ENCODE measurements at regions not wholly inside any gene's neighbourhood (a gene's known extent, or its start where the extent isn't known, plus 50 kb on each side); places are given as distances from the start of the nearest gene placed in this dataset.

- Mint-ChIP-seq H3K9me3 (no peaks in the 10 kb centered on the region), H3K27me3 (no peaks in the 10 kb centered on the region), H3K36me3 (no peaks in the 10 kb centered on the region), H3K4me3 (no peak overlapping the region), H3K4me1 (ENCODE audit: unreplicated experiment) (peaks cover 9% of the 10 kb centered on the region), H3K27ac (no peak overlapping the region)
- TF ChIP-seq CTCF (conservative IDR thresholded peaks at IDR 0.05): no peak
- no peak for DNase-seq (ENCODE audit: extremely low spot score, unreplicated experiment)
These were observed 210.7 kb upstream of the RGMA start for GRCh38 chr15:93299675-93300074.

GRCh38 chr15:93298901-93299300, 209.9 kb upstream of the RGMA start:
- H3K27ac Mint-ChIP-seq: no peak overlapping the region
- DNase-seq (ENCODE audit: extremely low spot score, unreplicated experiment): no peak
- H3K27me3 Mint-ChIP-seq: no peaks in the 10 kb centered on the region
- H3K4me3 Mint-ChIP-seq: no peak overlapping the region
- no peaks in the 10 kb centered on the region for H3K36me3 Mint-ChIP-seq
- H3K9me3 Mint-ChIP-seq: no peaks in the 10 kb centered on the region
- H3K4me1 Mint-ChIP-seq (ENCODE audit: unreplicated experiment): peaks cover 9% of the 10 kb centered on the region
- no peak for TF ChIP-seq CTCF (conservative IDR thresholded peaks at IDR 0.05)

GRCh38 chr15:93296759-93297500, 207.9 kb upstream of the RGMA start:
- Mint-ChIP-seq H3K27ac (no peak overlapping the region), H3K4me3 (no peak overlapping the region), H3K9me3 (no peaks in the 10 kb centered on the region), H3K36me3 (no peaks in the 10 kb centered on the region), H3K27me3 (no peaks in the 10 kb centered on the region), H3K4me1 (ENCODE audit: unreplicated experiment) (peaks cover 9% of the 10 kb centered on the region)
- no peak for DNase-seq (ENCODE audit: extremely low spot score, unreplicated experiment)
- TF ChIP-seq CTCF (conservative IDR thresholded peaks at IDR 0.05): no peak

GRCh38 chr15:93294896-93295295, 205.9 kb upstream of the RGMA start:
- no peak overlapping the region for H3K27ac Mint-ChIP-seq
- H3K36me3 Mint-ChIP-seq: no peaks in the 10 kb centered on the region
- H3K4me3 Mint-ChIP-seq: no peak overlapping the region
- peaks cover 3% of the 10 kb centered on the region for H3K27me3 Mint-ChIP-seq
- no peak for DNase-seq (ENCODE audit: extremely low spot score, unreplicated experiment)
- no peaks in the 10 kb centered on the region for H3K9me3 Mint-ChIP-seq
- peaks cover 6% of the 10 kb centered on the region for H3K4me1 Mint-ChIP-seq (ENCODE audit: unreplicated experiment)
- no peak for TF ChIP-seq CTCF (conservative IDR thresholded peaks at IDR 0.05)

GRCh38 chr15:93294066-93294465, 205.1 kb upstream of the RGMA start:
- H3K36me3 Mint-ChIP-seq: no peaks in the 10 kb centered on the region
- H3K4me3 Mint-ChIP-seq: no peak overlapping the region
- no peak for DNase-seq (ENCODE audit: extremely low spot score, unreplicated experiment)
- no peak overlapping the region for H3K27ac Mint-ChIP-seq
- no peaks in the 10 kb centered on the region for H3K9me3 Mint-ChIP-seq
- TF ChIP-seq CTCF (conservative IDR thresholded peaks at IDR 0.05): no peak
- peaks cover 3% of the 10 kb centered on the region for H3K27me3 Mint-ChIP-seq
- peaks cover 8% of the 10 kb centered on the region for H3K4me1 Mint-ChIP-seq (ENCODE audit: unreplicated experiment)
